Stimulated activated CD4-positive, alpha-beta T cell treated with anti-CD3 and anti-CD28 coated beads, TNF-alpha, amount 100 ng/mL, for 1 hour (primary cell): ENCODE measurements at regions not wholly inside any gene's neighbourhood (a gene's known extent, or its start where the extent isn't known, plus 50 kb on each side); places are given as distances from the start of the nearest gene placed in this dataset.
"Not testable (repeated sequence)": the region's sequence is repeated elsewhere in the genome, so short reads cannot be mapped to it uniquely, and the experiment has no call there.

Experiments used
- DNase-seq, 3 donors: peaks; one replicate each; pipeline ENCODE4 v3.0.0-alpha.2; 2020; ENCODE audit warnings: low read depth in 3 of 3, low spot score in 1 of 3

DNA sequence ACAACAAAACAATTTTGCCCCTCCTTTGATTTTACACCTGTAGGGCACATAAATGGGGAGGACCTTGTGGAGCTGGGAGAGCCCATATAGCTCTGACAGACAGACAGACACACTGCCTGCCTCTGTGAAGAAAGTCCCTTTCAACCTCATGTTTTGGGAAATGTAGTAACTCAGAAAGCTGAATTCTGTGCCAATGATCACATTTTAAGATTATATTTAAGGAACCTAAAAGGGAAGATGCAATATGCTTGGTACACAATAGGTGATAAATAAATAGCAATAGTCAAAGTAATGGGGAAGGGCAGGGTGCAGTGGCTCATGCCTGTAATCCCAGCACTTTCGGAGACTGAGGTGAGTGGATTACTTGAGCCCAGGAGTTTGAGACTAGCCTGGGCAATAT is 446.4 kb upstream of the ID2 start:
- DNase-seq, result no peak

DNA sequence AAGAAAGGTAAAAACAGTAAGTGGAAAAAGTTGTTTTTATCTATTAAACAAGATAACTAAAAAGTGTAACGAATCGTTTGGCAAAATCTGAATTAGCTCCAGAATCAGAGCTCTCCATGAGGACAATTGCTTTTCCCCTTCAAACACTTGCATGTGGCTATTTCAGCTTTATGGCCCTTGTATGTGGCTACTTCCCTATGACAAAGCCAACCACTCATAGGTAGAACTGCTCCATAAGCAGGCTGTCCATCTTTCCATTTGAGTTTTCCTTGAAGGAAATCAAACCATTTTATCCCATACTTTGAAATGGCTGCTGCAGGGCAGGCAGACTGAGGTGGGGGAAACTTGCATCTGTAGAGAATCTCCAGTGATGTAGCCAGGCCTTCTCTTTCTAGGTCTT is 445.5 kb upstream of the ID2 start:
- DNase-seq, result no peak

GRCh38 chr2:8238521-8239230 is 443.2 kb upstream of the ID2 start:
- DNase-seq, result no peak

GRCh38 chr2:8239531-8240088 is 442.2 kb upstream of the ID2 start:
- DNase-seq, result no peak

GRCh38 chr2:8241317-8241716 is 440.5 kb upstream of the ID2 start:
- DNase-seq, result no peak

GRCh38 chr2:8242739-8243138 is 439.1 kb upstream of the ID2 start:
- no peak for DNase-seq

DNA sequence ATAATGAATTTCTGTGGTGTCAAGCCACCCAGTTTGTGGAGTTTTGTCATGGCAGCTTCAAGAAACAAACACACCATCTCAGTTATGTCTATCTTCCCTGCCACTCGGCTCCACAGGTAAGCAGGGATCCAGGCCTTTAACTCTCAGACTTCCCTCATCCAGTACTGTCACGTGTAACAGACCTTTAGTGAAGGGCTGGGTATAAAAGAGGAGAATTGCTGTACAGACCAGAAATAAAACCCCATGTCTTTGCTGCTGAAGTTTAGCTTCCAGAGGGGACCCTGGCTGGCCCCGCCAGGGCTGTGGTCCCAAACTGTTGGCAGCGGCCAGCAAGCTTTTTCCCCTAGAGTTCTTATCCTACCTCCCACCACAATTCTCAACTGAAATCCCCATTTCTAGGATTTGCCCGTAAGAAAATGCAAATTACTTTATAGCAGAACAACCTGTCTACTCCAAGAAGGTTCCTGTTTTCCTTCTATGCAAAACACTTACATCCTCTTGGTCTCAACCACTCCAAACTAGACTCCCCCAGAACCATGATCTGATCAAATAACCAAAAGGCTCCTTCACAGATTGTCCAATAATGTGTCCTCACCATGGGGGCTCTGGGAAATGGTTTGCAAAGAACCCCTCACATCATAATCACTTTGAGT is 438.0 kb upstream of the ID2 start:
- DNase-seq, result no peak

DNA sequence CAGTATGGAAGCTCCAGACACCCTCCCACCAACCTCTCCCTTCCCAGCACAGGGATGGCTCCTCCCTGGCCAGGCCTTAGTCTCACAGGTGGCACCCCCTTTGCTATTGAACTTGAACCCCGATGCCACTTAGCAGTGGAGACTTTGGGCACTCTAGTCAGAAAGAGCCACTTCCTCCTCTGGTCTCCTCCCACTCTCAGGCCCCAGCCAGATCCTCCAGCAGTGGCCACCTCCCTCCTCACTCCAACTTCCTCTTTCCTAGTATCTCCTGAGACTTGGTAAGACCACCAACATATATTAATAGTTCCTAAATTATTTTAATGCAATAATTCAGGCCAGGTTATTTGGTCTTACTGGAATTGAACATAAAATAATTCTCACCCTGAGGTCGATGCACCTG is 437.2 kb upstream of the ID2 start:
- no peak for DNase-seq

DNA sequence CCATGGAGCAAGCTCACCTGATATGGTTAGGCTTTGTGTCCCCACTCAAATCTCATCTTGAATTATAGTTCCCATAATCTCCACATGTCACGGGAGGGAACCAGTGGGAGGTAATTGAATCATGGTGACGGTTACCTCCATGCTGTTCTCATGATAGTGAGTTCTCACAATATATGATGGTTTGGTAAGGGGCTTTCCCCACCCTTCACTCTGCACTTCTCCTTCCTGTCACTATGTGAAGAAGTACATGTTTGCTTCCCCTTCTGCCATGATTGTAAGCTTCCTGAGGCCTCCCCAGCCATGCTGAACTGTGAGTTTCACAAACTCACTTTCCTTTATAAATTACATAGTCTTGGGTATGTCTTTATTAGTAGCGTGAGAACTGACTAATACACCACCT is 435.7 kb upstream of the ID2 start:
- DNase-seq, result no peak

GRCh38 chr2:8247905-8248622 is 433.8 kb upstream of the ID2 start:
- no peak for DNase-seq

GRCh38 chr2:8248623-8248957 is 433.3 kb upstream of the ID2 start:
- no peak for DNase-seq

GRCh38 chr2:8249141-8249540 is 432.7 kb upstream of the ID2 start:
- no peak for DNase-seq

GRCh38 chr2:8249769-8250168 is 432.1 kb upstream of the ID2 start:
- no peak for DNase-seq

GRCh38 chr2:8250290-8250689 is 431.6 kb upstream of the ID2 start:
- not testable (repeated sequence) for DNase-seq

DNA sequence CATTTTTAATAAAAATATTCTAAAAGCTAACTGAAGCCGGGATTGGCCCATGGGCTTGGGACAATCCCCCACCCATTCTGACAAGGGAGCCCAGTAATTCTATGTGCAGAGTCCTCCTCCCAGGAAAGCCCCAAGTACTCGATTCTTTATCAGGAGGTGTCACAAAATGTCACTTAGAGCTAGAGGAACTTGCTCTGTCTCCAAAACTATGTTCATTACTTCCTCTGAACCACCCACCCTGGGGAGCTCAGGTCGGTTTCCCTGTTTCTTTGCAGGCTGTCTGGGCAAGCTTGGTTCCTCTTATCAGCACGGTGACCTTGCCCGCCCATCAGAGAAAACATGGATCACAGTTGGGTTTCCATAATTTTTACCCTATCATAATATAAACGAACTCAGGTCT is 430.6 kb upstream of the ID2 start:
- no peak for DNase-seq

DNA sequence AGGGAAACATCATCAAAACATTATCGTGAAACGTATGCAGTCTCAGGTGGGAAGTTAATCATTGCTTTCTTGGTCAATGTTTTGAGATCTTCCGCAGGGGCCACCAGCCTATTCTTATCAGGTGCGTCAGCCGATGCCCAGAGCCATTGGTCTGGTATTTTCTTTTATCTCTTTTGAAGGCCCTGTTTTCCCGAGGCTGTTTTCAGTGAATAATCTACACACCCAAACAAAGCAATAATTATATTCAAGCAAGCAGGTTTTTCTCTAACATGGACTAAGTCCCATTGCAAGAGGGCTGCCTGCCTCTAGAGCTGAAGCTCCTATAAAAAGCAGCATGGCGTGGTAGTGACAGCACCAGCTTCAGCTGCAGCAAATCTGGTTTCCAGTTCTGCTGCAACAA is 430.0 kb upstream of the ID2 start:
- DNase-seq, result no peak

DNA sequence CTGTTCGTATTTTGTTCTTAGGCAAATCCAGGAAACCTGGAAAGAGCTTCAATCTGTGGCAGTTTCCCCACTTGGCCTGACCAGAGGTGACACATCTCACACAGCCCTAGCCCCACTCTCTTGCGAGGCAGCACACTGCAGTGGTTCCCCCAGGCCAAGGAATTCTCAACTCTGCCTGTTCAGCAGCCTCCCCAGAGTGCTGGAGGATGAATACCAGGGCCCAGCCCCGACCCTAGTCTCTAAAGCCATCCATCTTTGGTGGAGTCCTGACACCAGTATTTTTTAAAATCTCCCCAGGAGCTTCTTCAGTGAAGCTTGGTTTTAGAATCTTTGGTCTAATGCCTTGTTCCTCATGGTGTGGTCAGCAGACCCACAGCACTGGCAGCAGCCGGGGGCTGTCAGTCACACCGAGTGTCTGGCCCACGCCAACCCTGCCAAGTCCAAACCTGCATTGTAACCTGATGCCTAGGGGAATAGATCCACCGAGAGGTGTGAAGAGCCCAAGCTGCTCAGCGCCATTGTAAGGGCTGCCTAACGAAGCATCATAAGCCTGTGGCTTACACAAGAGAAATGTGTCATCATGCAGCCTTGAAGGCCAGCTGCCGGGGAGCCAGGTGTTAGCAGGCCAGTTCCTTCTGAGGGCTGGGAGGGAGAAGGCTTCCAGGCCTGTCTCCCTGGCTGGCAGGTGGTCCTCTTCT is 428.7 kb upstream of the ID2 start:
- no peak for DNase-seq

DNA sequence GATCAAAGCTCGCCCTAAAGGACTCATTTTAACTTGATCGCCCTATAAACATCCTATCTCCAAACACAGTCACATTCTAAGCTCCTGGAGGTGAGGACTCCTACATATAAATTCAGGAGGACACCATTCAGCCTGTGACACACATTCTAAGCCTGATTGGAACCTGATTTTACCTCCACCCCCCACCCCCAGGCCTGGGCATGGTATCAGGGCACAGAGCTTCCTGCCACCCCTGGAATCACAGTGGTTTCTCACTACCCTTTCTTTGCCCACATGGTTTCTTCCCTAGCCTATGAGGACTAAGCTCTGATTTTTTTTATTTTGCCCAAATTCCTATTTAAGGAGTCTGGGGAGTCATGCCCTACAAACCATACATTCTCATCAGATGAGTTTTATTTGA is 428.1 kb upstream of the ID2 start:
- no peak for DNase-seq

DNA sequence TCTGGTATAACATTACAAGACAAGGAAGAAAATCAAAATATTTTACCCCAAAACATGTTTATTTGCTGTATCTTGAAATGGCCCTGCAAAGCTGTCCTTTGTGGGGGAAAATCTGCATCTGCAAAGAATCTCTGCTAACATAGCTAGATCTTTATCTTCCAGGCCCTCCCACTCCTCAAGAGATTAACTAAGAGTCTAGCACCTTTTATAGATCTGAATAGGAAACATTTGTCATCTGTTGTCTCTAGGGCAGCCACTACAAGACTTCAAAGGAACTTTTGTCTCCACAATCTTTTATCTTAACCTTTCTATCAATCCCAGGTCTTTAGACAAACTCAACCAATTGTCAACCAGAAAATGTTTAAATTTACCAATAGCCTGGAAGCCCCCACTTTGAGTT is 427.6 kb upstream of the ID2 start:
- not testable (repeated sequence) for DNase-seq

- DNase-seq, result no peak
Measured at GRCh38 chr2:8254791-8255447, 426.9 kb upstream of the ID2 start.

DNA sequence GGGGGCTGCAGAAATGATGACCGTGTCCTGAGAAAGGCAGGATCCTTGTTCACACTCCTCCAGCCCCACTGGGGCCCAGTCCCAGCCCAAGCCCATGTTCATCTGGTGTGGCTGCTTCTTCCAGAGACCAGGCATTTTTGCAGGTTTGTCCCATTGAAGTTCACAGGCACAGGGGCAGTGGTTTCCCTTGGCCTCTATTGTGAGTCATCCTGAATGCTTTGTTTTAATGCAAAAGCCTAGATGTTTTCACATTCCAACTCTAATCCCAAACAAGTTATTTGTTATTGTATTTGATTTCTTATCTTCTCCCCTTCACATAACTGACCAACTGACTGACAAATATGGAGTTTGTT is 426.4 kb upstream of the ID2 start:
- no peak for DNase-seq
